ENCODE measurements at regions not wholly inside any gene's neighbourhood (a gene's known extent, or its start where the extent isn't known, plus 50 kb on each side); places are given as distances from the start of the nearest gene placed in this dataset.

DNA sequence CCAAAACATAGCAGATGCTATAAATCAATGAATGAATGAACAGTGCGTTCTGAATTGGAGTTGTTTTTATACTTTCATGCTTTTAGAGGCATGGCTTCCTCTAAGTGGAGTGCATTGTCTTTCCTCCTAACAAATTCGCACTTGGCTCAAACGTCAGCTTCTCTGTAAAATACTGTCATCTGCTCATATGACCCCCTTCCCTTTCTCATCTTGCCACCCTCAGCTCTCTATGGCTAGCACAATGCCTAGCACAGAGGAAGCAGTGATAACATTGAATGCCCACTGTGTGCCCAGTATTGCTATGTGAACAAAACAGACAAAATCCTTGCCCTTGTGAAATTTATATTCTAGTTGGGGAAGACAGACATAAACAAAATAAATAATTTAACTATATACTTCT is 258.8 kb downstream of the MREG start:
- H3K36me3 ChIP-seq (ENCODE audit: low read depth, low read length) = no peaks in the 10 kb centered on the region
- intact Hi-C loops (cut with micrococcal nuclease) = loop anchor here (5.0 kb wide), 1 partner anchor 73 kb away; no protein-coding TSS in a partner anchor
- no peaks in the 10 kb centered on the region for H3K9me2 ChIP-seq (replicated peaks; ENCODE audit: low read length)
- H3K27me3 ChIP-seq (ENCODE audit: low read length) = no peaks in the 10 kb centered on the region
- no peaks in the 10 kb centered on the region for H3K9me3 ChIP-seq (ENCODE audit: low read length)
- ChIA-PET CTCF (no interaction called here), POLR2A (ENCODE audit: unreplicated experiment) (no interaction called here)
- H3F3A ChIP-seq (ENCODE audit: low read length, unreplicated experiment) = no peaks in the 10 kb centered on the region
- ATAC-seq = no peak
- DNase-seq = no peak
- H3K9ac ChIP-seq (ENCODE audit: low read length) = no peak overlapping the region
- no peak overlapping the region for H2AFZ ChIP-seq (ENCODE audit: low read length)
- H3K27ac ChIP-seq (ENCODE audit: low read length) = no peak overlapping the region
- H3K4me2 ChIP-seq (ENCODE audit: low read length) = no peak overlapping the region
- TF ChIP-seq EZH2phosphoT487 (IDR thresholded peaks at IDR 0.05; ENCODE audit: borderline replicate concordance, low read length) (no peak), EZH2 (IDR thresholded peaks at IDR 0.05; ENCODE audit: low read length, unreplicated experiment) (no peak)
- TF ChIP-seq, protein P1, sequence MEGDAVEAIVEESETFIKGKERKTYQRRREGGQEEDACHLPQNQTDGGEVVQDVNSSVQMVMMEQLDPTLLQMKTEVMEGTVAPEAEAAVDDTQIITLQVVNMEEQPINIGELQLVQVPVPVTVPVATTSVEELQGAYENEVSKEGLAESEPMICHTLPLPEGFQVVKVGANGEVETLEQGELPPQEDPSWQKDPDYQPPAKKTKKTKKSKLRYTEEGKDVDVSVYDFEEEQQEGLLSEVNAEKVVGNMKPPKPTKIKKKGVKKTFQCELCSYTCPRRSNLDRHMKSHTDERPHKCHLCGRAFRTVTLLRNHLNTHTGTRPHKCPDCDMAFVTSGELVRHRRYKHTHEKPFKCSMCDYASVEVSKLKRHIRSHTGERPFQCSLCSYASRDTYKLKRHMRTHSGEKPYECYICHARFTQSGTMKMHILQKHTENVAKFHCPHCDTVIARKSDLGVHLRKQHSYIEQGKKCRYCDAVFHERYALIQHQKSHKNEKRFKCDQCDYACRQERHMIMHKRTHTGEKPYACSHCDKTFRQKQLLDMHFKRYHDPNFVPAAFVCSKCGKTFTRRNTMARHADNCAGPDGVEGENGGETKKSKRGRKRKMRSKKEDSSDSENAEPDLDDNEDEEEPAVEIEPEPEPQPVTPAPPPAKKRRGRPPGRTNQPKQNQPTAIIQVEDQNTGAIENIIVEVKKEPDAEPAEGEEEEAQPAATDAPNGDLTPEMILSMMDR (conservative IDR thresholded peaks at IDR 0.05; ENCODE audit: low read depth, low read length) = no peak
- peaks cover 29% of the 10 kb centered on the region for H3K4me1 ChIP-seq (ENCODE audit: insufficient read depth, low read length)
- BruUV-seq (replicated peaks) = no TSS peak
- H3K79me2 ChIP-seq (ENCODE audit: low read length) = no peaks in the 10 kb centered on the region
- H4K20me1 ChIP-seq (ENCODE audit: low read length) = no peaks in the 10 kb centered on the region
- no peak overlapping the region for H3K4me3 ChIP-seq (ENCODE audit: low read length)

- no TSS peak for BruUV-seq (replicated peaks)
- DNase-seq (no peak), ATAC-seq (no peak)
- POLR2A ChIA-PET (ENCODE audit: unreplicated experiment) = no interaction called here
- TF ChIP-seq EZH2 (IDR thresholded peaks at IDR 0.05; ENCODE audit: low read length, unreplicated experiment) (no peak), EZH2phosphoT487 (IDR thresholded peaks at IDR 0.05; ENCODE audit: borderline replicate concordance, low read length) (no peak)
- TF ChIP-seq, protein P1 (conservative IDR thresholded peaks at IDR 0.05; ENCODE audit: low read depth, low read length) = no peak
- Histone ChIP-seq H3K4me3 (ENCODE audit: low read length) (no peak overlapping the region), H4K20me1 (ENCODE audit: low read length) (no peaks in the 10 kb centered on the region), H2AFZ (ENCODE audit: low read length) (no peak overlapping the region), H3K36me3 (ENCODE audit: low read depth, low read length) (no peaks in the 10 kb centered on the region), H3K27ac (ENCODE audit: low read length) (no peak overlapping the region), H3K9me2 (replicated peaks; ENCODE audit: low read length) (no peaks in the 10 kb centered on the region), H3K9ac (ENCODE audit: low read length) (no peak overlapping the region), H3K9me3 (ENCODE audit: low read length) (no peaks in the 10 kb centered on the region), H3F3A (ENCODE audit: low read length, unreplicated experiment) (no peaks in the 10 kb centered on the region), H3K4me2 (ENCODE audit: low read length) (no peak overlapping the region), H3K79me2 (ENCODE audit: low read length) (no peaks in the 10 kb centered on the region), H3K4me1 (ENCODE audit: insufficient read depth, low read length) (peaks cover 35% of the 10 kb centered on the region), H3K27me3 (ENCODE audit: low read length) (no peaks in the 10 kb centered on the region)
- CTCF ChIA-PET = no interaction called here
- intact Hi-C loops (cut with micrococcal nuclease) = loop anchor here (5.0 kb wide), 1 partner anchor 73 kb away; no protein-coding TSS in a partner anchor
Measured at GRCh38 chr2:215753808-215754207, 259.5 kb downstream of the MREG start.

- intact Hi-C loops (cut with micrococcal nuclease) = loop anchor here (5.0 kb wide), 1 partner anchor 74 kb away; no protein-coding TSS in a partner anchor
- no peaks in the 10 kb centered on the region for H3K79me2 ChIP-seq (ENCODE audit: low read length)
- ChIA-PET CTCF (no interaction called here), POLR2A (ENCODE audit: unreplicated experiment) (no interaction called here)
- H3K4me1 ChIP-seq (ENCODE audit: insufficient read depth, low read length) = peaks cover 40% of the 10 kb centered on the region
- DNase-seq (no peak), ATAC-seq (no peak)
- H3K9ac ChIP-seq (ENCODE audit: low read length) = no peak overlapping the region
- no peaks in the 10 kb centered on the region for H4K20me1 ChIP-seq (ENCODE audit: low read length)
- no peaks in the 10 kb centered on the region for H3K36me3 ChIP-seq (ENCODE audit: low read depth, low read length)
- no peaks in the 10 kb centered on the region for H3K9me3 ChIP-seq (ENCODE audit: low read length)
- H3K27me3 ChIP-seq (ENCODE audit: low read length) = no peaks in the 10 kb centered on the region
- H2AFZ ChIP-seq (ENCODE audit: low read length) = no peak overlapping the region
- H3K9me2 ChIP-seq (replicated peaks; ENCODE audit: low read length) = no peaks in the 10 kb centered on the region
- H3F3A ChIP-seq (ENCODE audit: low read length, unreplicated experiment) = no peaks in the 10 kb centered on the region
- BruUV-seq (replicated peaks) = no TSS peak
- no peak overlapping the region for H3K4me2 ChIP-seq (ENCODE audit: low read length)
- no peak overlapping the region for H3K4me3 ChIP-seq (ENCODE audit: low read length)
- no peak for TF ChIP-seq EZH2 (IDR thresholded peaks at IDR 0.05; ENCODE audit: low read length, unreplicated experiment)
- no peak for TF ChIP-seq EZH2phosphoT487 (IDR thresholded peaks at IDR 0.05; ENCODE audit: borderline replicate concordance, low read length)
- TF ChIP-seq, protein P1 (conservative IDR thresholded peaks at IDR 0.05; ENCODE audit: low read depth, low read length) = no peak
- no peak overlapping the region for H3K27ac ChIP-seq (ENCODE audit: low read length)
Measured at GRCh38 chr2:215752991-215753390, 260.4 kb downstream of the MREG start.
